GM23248 (cell line): ENCODE measurements at regions not wholly inside any gene's neighbourhood (a gene's known extent, or its start where the extent isn't known, plus 50 kb on each side); places are given as distances from the start of the nearest gene placed in this dataset.

Experiments used
- EZH2 ChIP-seq: fragments of 200-600 bp; sonication (generic); IDR thresholded peaks from 2 replicates; pipeline ENCODE4 v1.6.1; 2018; ENCODE audit warnings: antibody characterized with exemption, mild to moderate bottlenecking; ENCODE audit not compliant: insufficient read depth, poor library complexity, severe bottlenecking
- EZH2phosphoT487 ChIP-seq: fragments of 200-600 bp; sonication (generic); IDR thresholded peaks from 2 replicates; pipeline ENCODE4 v1.6.1; 2018; ENCODE audit warnings: antibody characterized with exemption, moderate library complexity, mild to moderate bottlenecking, low read depth; ENCODE audit not compliant: insufficient read depth

GRCh38 chr1:14067711-14068110 lies 367.7 kb downstream of the PRDM2 start:
- TF ChIP-seq EZH2 (no peak), EZH2phosphoT487 (no peak)
